DOHH2 (cell line): ENCODE measurements at regions not wholly inside any gene's neighbourhood (a gene's known extent, or its start where the extent isn't known, plus 50 kb on each side); places are given as distances from the start of the nearest gene placed in this dataset.
"Not testable (repeated sequence)": the region's sequence is repeated elsewhere in the genome, so short reads cannot be mapped to it uniquely, and the experiment has no call there.

Experiments
- H3F3A ChIP-seq: fragments of 200-600 bp; sonication (generic), shearing (Covaris generic); 2 replicates; pipeline ENCODE4 v1.6.0; 2016; ENCODE audit warnings: antibody characterized with exemption, mild to moderate bottlenecking; ENCODE audit not compliant: control insufficient read depth, insufficient read depth
- H3K27ac ChIP-seq: fragments of 200-600 bp; sonication (generic); 2 replicates; pipeline ENCODE4 v1.5.1; 2014; ENCODE audit warnings: low read depth, mild to moderate bottlenecking, low read length, moderate library complexity
- H3K27me3 ChIP-seq: fragments of 200-600 bp; sonication (generic); 2 replicates; pipeline ENCODE4 v1.6.1; 2014; ENCODE audit warnings: mild to moderate bottlenecking, low read length, mixed read lengths; ENCODE audit not compliant: control insufficient read depth
- H3K36me3 ChIP-seq: fragments of 200-600 bp; sonication (generic); 2 replicates; pipeline ENCODE4 v1.6.1; 2014; ENCODE audit warnings: mild to moderate bottlenecking, low read length, moderate library complexity, mixed read lengths; ENCODE audit not compliant: control insufficient read depth
- H3K4me1 ChIP-seq: fragments of 200-600 bp; sonication (generic); 2 replicates; pipeline ENCODE4 v1.6.1; 2014; ENCODE audit warnings: mild to moderate bottlenecking, low read length, mixed read lengths; ENCODE audit not compliant: control insufficient read depth
- H3K4me2 ChIP-seq: fragments of 200-600 bp; sonication (generic); 2 replicates; pipeline ENCODE4 v1.6.0; 2014; ENCODE audit warnings: mild to moderate bottlenecking, low read length, moderate library complexity
- H3K4me3 ChIP-seq: fragments of 200-600 bp; sonication (generic); 2 replicates; pipeline ENCODE4 v1.5.1; 2014; ENCODE audit warnings: mild to moderate bottlenecking, low read length, mixed read lengths
- H3K79me2 ChIP-seq: fragments of 200-600 bp; sonication (generic); 2 replicates; pipeline ENCODE4 v1.6.1; 2014; ENCODE audit warnings: mild to moderate bottlenecking, low read length, mixed read lengths; ENCODE audit not compliant: control insufficient read depth
- H3K9me2 ChIP-seq: fragments of 200-600 bp; sonication (generic); replicated peaks from 2 replicates; pipeline ENCODE4 v1.6.1; 2014; ENCODE audit warnings: mild to moderate bottlenecking, low read length, mixed read lengths; ENCODE audit not compliant: control insufficient read depth
- H3K9me3 ChIP-seq: fragments of 200-600 bp; sonication (generic); 2 replicates; pipeline ENCODE4 v1.6.1; 2014; ENCODE audit warnings: antibody characterized with exemption, low read length, mixed read lengths; ENCODE audit not compliant: control insufficient read depth, insufficient read depth
- H4K20me1 ChIP-seq: fragments of 200-600 bp; sonication (generic); 2 replicates; pipeline ENCODE4 v1.6.0; 2014; ENCODE audit warnings: low read depth, mild to moderate bottlenecking, antibody characterized with exemption, low read length, moderate library complexity; ENCODE audit not compliant: control insufficient read depth, insufficient read depth
- EZH2phosphoT487 ChIP-seq: fragments of 200-600 bp; sonication (generic); IDR thresholded peaks from 2 replicates; pipeline ENCODE4 v1.6.1; 2017; ENCODE audit warnings: borderline replicate concordance, mild to moderate bottlenecking, antibody characterized with exemption, low read length, moderate library complexity, mixed read lengths
- TF ChIP-seq, protein P1 (sequence below): fragments of 200-600 bp; sonication (generic); IDR thresholded peaks from one replicate; pipeline ENCODE4 v1.5.1; 2014; ENCODE audit warnings: antibody characterized with exemption, mild to moderate bottlenecking, low read depth, low read length; ENCODE audit not compliant: poor library complexity, severe bottlenecking

DNA sequence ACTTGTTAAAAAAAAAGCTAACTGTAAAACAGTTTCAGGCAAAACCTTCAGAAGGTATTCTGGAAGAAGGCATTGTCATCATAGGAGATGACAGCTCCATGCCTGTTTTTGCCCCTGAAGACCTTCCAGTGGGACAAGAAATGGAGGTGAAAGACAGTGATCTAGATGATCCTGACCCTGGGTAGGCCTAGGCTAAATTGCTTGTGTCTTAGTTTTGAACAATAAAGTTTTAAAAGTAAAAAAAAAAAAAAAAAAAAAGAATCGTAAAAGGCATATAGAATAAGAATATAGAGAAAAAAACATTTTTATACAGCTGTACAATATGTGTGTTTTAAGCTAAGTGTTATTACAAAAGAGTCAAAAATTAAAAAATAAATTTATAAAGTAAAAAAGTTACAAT lies 106.6 kb upstream of the PLXNA2 start:
- H3K27ac ChIP-seq = no peak overlapping the region
- H3K79me2 ChIP-seq = no peaks in the 10 kb centered on the region
- no peaks in the 10 kb centered on the region for H4K20me1 ChIP-seq
- no peaks in the 10 kb centered on the region for H3F3A ChIP-seq
- no peaks in the 10 kb centered on the region for H3K9me3 ChIP-seq
- H3K36me3 ChIP-seq = no peaks in the 10 kb centered on the region
- no peak overlapping the region for H3K4me2 ChIP-seq
- H3K4me3 ChIP-seq = no peak overlapping the region
- H3K9me2 ChIP-seq = no peaks in the 10 kb centered on the region
- no peak for TF ChIP-seq EZH2phosphoT487
- TF ChIP-seq, protein P1, sequence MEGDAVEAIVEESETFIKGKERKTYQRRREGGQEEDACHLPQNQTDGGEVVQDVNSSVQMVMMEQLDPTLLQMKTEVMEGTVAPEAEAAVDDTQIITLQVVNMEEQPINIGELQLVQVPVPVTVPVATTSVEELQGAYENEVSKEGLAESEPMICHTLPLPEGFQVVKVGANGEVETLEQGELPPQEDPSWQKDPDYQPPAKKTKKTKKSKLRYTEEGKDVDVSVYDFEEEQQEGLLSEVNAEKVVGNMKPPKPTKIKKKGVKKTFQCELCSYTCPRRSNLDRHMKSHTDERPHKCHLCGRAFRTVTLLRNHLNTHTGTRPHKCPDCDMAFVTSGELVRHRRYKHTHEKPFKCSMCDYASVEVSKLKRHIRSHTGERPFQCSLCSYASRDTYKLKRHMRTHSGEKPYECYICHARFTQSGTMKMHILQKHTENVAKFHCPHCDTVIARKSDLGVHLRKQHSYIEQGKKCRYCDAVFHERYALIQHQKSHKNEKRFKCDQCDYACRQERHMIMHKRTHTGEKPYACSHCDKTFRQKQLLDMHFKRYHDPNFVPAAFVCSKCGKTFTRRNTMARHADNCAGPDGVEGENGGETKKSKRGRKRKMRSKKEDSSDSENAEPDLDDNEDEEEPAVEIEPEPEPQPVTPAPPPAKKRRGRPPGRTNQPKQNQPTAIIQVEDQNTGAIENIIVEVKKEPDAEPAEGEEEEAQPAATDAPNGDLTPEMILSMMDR = no peak
- no peaks in the 10 kb centered on the region for H3K27me3 ChIP-seq
- no peaks in the 10 kb centered on the region for H3K4me1 ChIP-seq

DNA sequence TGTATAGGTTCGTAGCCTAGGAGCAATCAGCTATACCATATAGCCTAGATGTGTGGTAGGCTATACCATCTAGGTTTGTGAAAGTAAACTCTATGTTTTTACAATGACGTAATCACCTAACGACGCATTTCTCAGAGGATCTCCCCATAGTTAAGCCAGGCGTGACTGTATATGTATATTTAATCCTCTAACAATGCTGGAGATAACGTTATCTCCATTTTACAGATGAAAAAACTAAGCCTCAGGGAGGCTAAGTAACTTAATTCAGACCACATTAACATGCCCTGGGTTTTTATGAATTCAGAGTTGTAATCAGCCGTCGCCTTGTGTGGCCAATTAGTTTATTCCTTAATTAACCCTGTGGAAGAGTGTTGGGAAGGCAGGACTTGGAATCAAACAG lies 107.7 kb upstream of the PLXNA2 start:
- TF ChIP-seq EZH2phosphoT487 = no peak
- TF ChIP-seq, protein P1 = no peak
- no peaks in the 10 kb centered on the region for H3K4me1 ChIP-seq
- no peaks in the 10 kb centered on the region for H3F3A ChIP-seq
- H3K79me2 ChIP-seq = no peaks in the 10 kb centered on the region
- H3K9me3 ChIP-seq = no peaks in the 10 kb centered on the region
- H3K27ac ChIP-seq = no peak overlapping the region
- no peaks in the 10 kb centered on the region for H3K36me3 ChIP-seq
- H4K20me1 ChIP-seq = no peaks in the 10 kb centered on the region
- H3K9me2 ChIP-seq = no peaks in the 10 kb centered on the region
- no peak overlapping the region for H3K4me3 ChIP-seq
- no peaks in the 10 kb centered on the region for H3K27me3 ChIP-seq
- no peak overlapping the region for H3K4me2 ChIP-seq

DNA sequence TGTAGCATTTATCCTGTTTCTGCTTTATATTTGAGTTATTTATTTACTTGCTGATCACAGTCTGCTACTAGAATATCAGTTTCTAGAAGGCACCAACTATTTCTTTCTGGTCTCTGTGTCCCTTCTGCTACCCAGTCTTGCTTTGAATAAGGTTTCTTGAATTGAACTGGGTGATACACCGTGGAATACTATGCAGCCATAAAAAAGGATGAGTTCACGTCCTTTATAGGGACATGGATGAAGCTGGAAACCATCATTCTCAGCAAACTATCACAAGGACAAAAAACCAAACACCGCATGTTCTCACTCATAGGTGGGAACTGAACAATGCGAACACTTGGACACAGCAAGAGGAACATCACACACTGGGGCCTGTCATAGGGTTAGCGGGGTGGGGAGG lies 109.6 kb upstream of the PLXNA2 start:
- H3K4me3 ChIP-seq, H3F3A ChIP-seq, H3K9me3 ChIP-seq, H3K4me2 ChIP-seq, H3K27me3 ChIP-seq, H4K20me1 ChIP-seq, H3K79me2 ChIP-seq, H3K27ac ChIP-seq, H3K36me3 ChIP-seq, H3K4me1 ChIP-seq, H3K9me2 ChIP-seq: not testable (repeated sequence)

DNA sequence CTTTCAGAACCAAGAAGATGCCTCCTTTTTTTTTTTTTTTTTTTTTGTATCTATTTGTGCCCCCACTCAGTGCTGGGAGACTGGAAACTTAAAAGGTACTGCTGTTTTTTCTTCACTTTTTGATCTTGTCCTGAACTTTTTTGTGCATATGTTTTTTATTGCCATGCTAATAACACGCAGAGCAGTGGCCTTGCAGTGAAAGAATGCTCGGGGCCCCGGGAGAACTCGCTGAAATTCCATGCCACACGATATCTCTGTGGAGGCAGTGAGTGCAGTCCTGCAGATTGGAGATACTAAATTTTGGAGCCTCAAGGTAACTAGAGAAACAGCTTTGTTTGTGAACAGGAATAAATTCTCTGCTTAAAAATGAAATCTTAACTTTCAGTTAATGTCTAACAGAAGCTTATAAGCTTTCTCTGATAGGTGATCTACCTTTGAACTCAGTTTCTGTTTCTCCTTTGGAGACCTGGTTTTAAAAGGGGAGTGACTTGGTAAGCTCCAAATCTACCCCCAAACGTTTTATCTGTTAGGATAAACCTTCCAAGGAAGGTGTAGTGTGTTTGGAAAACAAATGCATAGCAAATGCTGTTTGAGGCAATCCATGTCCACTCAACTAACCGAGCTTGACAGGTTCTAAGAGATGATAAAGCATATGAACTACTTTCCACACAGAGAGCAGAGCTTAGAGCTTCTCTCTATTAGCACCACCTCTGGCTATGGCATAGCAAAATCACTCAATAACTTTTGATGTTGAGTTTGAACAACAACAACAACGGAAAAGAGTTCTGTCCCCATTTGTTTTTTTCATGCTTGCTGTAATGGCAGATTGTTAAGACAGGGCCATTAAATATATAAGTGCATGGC lies 113.7 kb upstream of the PLXNA2 start:
- no peak overlapping the region for H3K27ac ChIP-seq
- H3K27me3 ChIP-seq = no peaks in the 10 kb centered on the region
- no peaks in the 10 kb centered on the region for H3K36me3 ChIP-seq
- H3K4me1 ChIP-seq = no peaks in the 10 kb centered on the region
- no peaks in the 10 kb centered on the region for H3K9me3 ChIP-seq
- H3K4me2 ChIP-seq = no peak overlapping the region
- H3K4me3 ChIP-seq = no peak overlapping the region
- TF ChIP-seq, protein P1 = no peak
- no peak for TF ChIP-seq EZH2phosphoT487
- no peaks in the 10 kb centered on the region for H3F3A ChIP-seq
- no peaks in the 10 kb centered on the region for H4K20me1 ChIP-seq
- H3K79me2 ChIP-seq = no peaks in the 10 kb centered on the region
- no peaks in the 10 kb centered on the region for H3K9me2 ChIP-seq
